ENCODE measurements at regions not wholly inside any gene's neighbourhood (a gene's known extent, or its start where the extent isn't known, plus 50 kb on each side); places are given as distances from the start of the nearest gene placed in this dataset.
"Not testable (repeated sequence)": the region's sequence is repeated elsewhere in the genome, so short reads cannot be mapped to it uniquely, and the experiment has no call there.

- not testable (repeated sequence) for TF ChIP-seq EZH2 (IDR thresholded peaks at IDR 0.05); POLR2AphosphoS5 (IDR thresholded peaks at IDR 0.05; ENCODE audit: borderline replicate concordance, low read depth, low read length)
Measured at GRCh38 chr6:155858906-155859305, 403.3 kb upstream of the NOX3 start.

Measured in SK-N-MC (cell line).